B cell (primary cell): ENCODE measurements at regions not wholly inside any gene's neighbourhood (a gene's known extent, or its start where the extent isn't known, plus 50 kb on each side); places are given as distances from the start of the nearest gene placed in this dataset.

ENCODE experiments used
- ATAC-seq: fragments of 200-7000 bp; cut with Tn5 transposase; one replicate; pipeline ENCODE4 v1.10.0; 2021; ENCODE audit warnings: low read depth, mild to moderate bottlenecking, moderate number of reproducible peaks, moderate library complexity
- CTCF ChIA-PET: fragments of 350-600 bp; sonication (Branson Sonifier 250); formaldehyde crosslinking; loops from one replicate; lab custom pipeline; 2021; ENCODE audit warnings: antibody characterized with exemption, inconsistent platforms; lab: Charles Lee
- POLR2A ChIA-PET: fragments of 350-600 bp; sonication (Branson Sonifier 250); formaldehyde crosslinking; loops from one replicate; lab custom pipeline; 2021; ENCODE audit warnings: antibody characterized with exemption; lab: Charles Lee
- DNase-seq: peaks from one replicate; pipeline ENCODE4 v3.0.0; 2013
- H2AFZ ChIP-seq: 2 replicates; pipeline ENCODE4 v1.6.1; 2012; ENCODE audit warnings: mild to moderate bottlenecking, low read depth, low read length; ENCODE audit not compliant: insufficient read depth, poor library complexity, severe bottlenecking
- H3K27ac ChIP-seq, 2 donors: 1 replicate in 1 of 2; 2 replicates in 1 of 2; pipeline ENCODE4 v1.5.1; 2012 to 2013; ENCODE audit warnings: low read length in 2 of 2, mild to moderate bottlenecking in 2 of 2, moderate library complexity in 1 of 2
- H3K27me3 ChIP-seq, 4 experiments: fragments of 200-600 bp in 1 of 4; sonication (generic) in 1 of 4; replicated peaks in 1 of 4; 1 replicate in 2 of 4; 2 replicates in 2 of 4; pipeline versions ENCODE4 v1.6.1 to v1.7.0; 2013 to 2016; ENCODE audit warnings: low read length in 3 of 4, mild to moderate bottlenecking in 2 of 4, mixed read lengths in 1 of 4, moderate library complexity in 1 of 4; ENCODE audit not compliant: insufficient read depth in 4 of 4, control insufficient read depth in 3 of 4; ENCODE audit errors: control extremely low read depth in 1 of 4
- H3K36me3 ChIP-seq, 2 experiments: replicated peaks in 1 of 2; 1 replicate in 1 of 2; 2 replicates in 1 of 2; pipeline versions ENCODE4 v1.6.1 to v1.7.1; 2013; ENCODE audit warnings: low read length in 1 of 2; ENCODE audit not compliant: insufficient read depth in 2 of 2, control insufficient read depth in 1 of 2; ENCODE audit errors: control extremely low read depth in 1 of 2, extremely low read depth in 1 of 2
- H3K4me1 ChIP-seq, 2 donors: fragments of 200-600 bp in 1 of 2; sonication (generic) in 1 of 2; 1 replicate in 1 of 2; 2 replicates in 1 of 2; pipeline versions ENCODE4 v1.5.1 to v1.6.1; 2013 to 2017; ENCODE audit warnings: low read length in 2 of 2; ENCODE audit not compliant: control insufficient read depth in 2 of 2, insufficient read depth in 2 of 2
- H3K4me2 ChIP-seq: replicated peaks from 2 replicates; pipeline ENCODE3; 2012; ENCODE audit warnings: mild to moderate bottlenecking, low read depth, low read length; ENCODE audit not compliant: poor library complexity, severe bottlenecking
- H3K4me3 ChIP-seq, 5 experiments: fragments of 200-600 bp in 1 of 5; sonication (generic) in 1 of 5; 1 replicate in 3 of 5; 2 replicates in 2 of 5; pipeline versions ENCODE4 v1.5.1 to v1.7.0; 2011 to 2016; ENCODE audit warnings: low read length in 4 of 5, mild to moderate bottlenecking in 4 of 5, low read depth in 2 of 5, control low read depth in 1 of 5, moderate library complexity in 1 of 5; ENCODE audit not compliant: insufficient read depth in 1 of 5; ENCODE audit errors: control extremely low read depth in 1 of 5, extremely low read depth in 1 of 5
- H3K79me2 ChIP-seq: fragments of 200-600 bp; sonication (generic); one replicate; pipeline ENCODE4 v1.6.0; 2016; ENCODE audit warnings: low read length; ENCODE audit not compliant: control insufficient read depth, insufficient read depth
- H3K9ac ChIP-seq: fragments of 200-600 bp; sonication (generic); 2 replicates; pipeline ENCODE4 v1.6.1; 2017; ENCODE audit warnings: mild to moderate bottlenecking, low read length, moderate library complexity
- H3K9me3 ChIP-seq, 3 donors: one replicate each; pipeline versions ENCODE4 v1.6.1 to v1.7.1; 2013; ENCODE audit warnings: low read length in 2 of 3; ENCODE audit not compliant: control insufficient read depth in 2 of 3, insufficient read depth in 1 of 3; ENCODE audit errors: control extremely low read depth in 1 of 3
- H4K20me1 ChIP-seq: 2 replicates; pipeline ENCODE4 v1.6.0; 2012; ENCODE audit warnings: mild to moderate bottlenecking, low read length; ENCODE audit not compliant: insufficient read depth, control insufficient read depth, poor library complexity, severe bottlenecking
- H3K27ac Mint-ChIP-seq: one replicate; pipeline ENCODE4 v1.8.0; 2021; ENCODE audit warnings: mixed read lengths
- H3K27me3 Mint-ChIP-seq: one replicate; pipeline ENCODE4 v1.8.0; 2021; ENCODE audit warnings: mixed read lengths
- H3K4me1 Mint-ChIP-seq: one replicate; pipeline ENCODE4 v1.8.0; 2021; ENCODE audit warnings: mixed read lengths
- H3K4me3 Mint-ChIP-seq: one replicate; pipeline ENCODE4 v1.8.0; 2021; ENCODE audit warnings: mixed read lengths
- H3K9me3 Mint-ChIP-seq: one replicate; pipeline ENCODE4 v1.8.0; 2022; ENCODE audit warnings: mixed read lengths; ENCODE audit not compliant: insufficient read depth
- EZH2 ChIP-seq: IDR thresholded peaks from 2 replicates; pipeline ENCODE4 v1.6.1; 2012; ENCODE audit warnings: borderline replicate concordance, low read depth, mild to moderate bottlenecking, moderate library complexity, low read length; ENCODE audit not compliant: insufficient read depth, poor library complexity, severe bottlenecking
- WGBS: methylation state at CpG from one replicate; pipeline ENCODE4 v1.1.5; 2013; ENCODE audit warnings: missing lambda C conversion rate; ENCODE audit not compliant: insufficient coverage; 5-methylcytosine and 5-hydroxymethylcytosine counted together
- intact Hi-C: fragments of 100-400 bp; cut with micrococcal nuclease; formaldehyde crosslinking; loops from one replicate; pipeline ENCODE4 v1.10.0; 2022
- TF ChIP-seq, protein P1 (sequence below): fragments of 200-600 bp; IDR thresholded peaks from one replicate; pipeline ENCODE4 v1.8.0; 2022; ENCODE audit warnings: antibody characterized with exemption, mild to moderate bottlenecking

DNA sequence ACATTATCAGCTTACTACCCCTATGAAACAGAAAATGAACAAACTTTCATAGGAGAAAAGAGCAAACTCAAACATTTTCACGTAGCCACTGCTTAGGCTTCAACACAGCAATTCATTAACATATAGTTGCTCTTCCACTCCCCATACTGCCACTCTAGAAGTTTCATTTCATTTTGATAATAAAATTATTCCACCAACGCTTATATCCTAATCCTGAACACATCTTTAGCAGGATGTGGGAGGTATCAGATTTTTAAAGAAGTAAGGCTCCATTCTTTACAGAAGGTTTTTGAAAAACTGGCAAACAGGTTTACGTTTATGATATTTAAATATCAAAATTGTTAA is 77.5 kb upstream of the ANK3 start:
- Histone ChIP-seq H3K4me2 (no peak overlapping the region), H3K36me3 (no peaks in the 10 kb centered on the region), H3K4me3 (no peak overlapping the region), H3K4me1 (peaks cover 0 to 3% of the 10 kb centered on the region in 2 donors), H4K20me1 (no peaks in the 10 kb centered on the region), H3K9me3 (no peaks in the 10 kb centered on the region), H3K9ac (no peak overlapping the region), H3K27ac (no peak overlapping the region), H2AFZ (no peak overlapping the region), H3K79me2 (no peaks in the 10 kb centered on the region), H3K27me3 (no peaks in the 10 kb centered on the region)
- Mint-ChIP-seq H3K27ac (no peak overlapping the region), H3K27me3 (no peaks in the 10 kb centered on the region), H3K9me3 (no peaks in the 10 kb centered on the region), H3K4me1 (peaks cover 2% of the 10 kb centered on the region), H3K4me3 (no peak overlapping the region)
- ATAC-seq (no peak), DNase-seq (no peak)
- ChIA-PET POLR2A (no interaction called here), CTCF (no interaction called here)
- no peak for TF ChIP-seq EZH2
- TF ChIP-seq, protein P1, sequence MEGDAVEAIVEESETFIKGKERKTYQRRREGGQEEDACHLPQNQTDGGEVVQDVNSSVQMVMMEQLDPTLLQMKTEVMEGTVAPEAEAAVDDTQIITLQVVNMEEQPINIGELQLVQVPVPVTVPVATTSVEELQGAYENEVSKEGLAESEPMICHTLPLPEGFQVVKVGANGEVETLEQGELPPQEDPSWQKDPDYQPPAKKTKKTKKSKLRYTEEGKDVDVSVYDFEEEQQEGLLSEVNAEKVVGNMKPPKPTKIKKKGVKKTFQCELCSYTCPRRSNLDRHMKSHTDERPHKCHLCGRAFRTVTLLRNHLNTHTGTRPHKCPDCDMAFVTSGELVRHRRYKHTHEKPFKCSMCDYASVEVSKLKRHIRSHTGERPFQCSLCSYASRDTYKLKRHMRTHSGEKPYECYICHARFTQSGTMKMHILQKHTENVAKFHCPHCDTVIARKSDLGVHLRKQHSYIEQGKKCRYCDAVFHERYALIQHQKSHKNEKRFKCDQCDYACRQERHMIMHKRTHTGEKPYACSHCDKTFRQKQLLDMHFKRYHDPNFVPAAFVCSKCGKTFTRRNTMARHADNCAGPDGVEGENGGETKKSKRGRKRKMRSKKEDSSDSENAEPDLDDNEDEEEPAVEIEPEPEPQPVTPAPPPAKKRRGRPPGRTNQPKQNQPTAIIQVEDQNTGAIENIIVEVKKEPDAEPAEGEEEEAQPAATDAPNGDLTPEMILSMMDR = no peak
- WGBS = 60% methylated on average over 1 of the region's 3 CpGs
- intact Hi-C loops = no loop called here

DNA sequence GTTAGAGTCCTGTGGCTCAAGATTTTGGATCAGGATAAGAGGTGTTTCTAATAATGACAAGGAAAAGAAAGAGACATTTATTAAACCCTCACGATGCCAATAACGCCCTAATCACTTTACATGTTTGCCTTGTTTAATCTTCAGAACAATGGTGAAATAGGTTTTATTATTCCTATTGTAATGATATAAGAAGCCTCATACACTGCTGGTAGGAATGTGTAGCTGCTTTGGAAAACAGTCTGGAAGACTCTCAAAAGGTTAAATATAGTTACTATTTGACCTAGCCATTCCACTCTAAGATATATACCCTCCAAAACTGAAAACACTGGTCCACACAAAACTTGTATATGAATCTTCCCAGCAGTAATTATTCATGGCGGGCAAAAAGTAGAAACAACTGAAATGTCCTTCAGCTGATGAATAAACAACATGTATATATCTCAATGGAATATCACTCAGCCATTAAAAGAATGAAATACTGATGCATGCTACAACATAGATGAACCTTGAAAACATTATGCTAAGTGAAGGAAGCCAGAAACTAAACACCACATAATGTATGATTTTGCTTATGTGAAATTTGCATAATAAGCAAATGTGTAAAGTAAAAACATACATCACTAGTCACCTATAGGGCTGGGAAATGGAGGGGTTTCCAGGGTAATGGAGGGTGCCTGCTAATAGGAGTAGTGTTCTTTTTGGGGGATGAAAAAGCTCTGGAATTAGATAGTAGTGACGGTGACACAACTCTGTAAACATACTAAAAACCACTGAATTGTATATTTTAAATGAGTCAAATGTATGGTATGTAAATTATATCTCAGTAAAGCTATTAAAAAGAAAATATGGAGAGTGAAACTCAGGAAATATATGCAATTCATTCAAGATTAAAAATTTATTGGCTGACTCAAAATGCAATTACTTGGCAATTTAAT is 76.9 kb upstream of the ANK3 start:
- CTCF ChIA-PET = no interaction called here
- peaks cover 7% of the 10 kb centered on the region for H3K4me1 Mint-ChIP-seq
- whole genome bisulfite sequencing = no CpG with 5 or more reads among the region's 4 CpGs

More for the DNA sequence above, 76.9 kb upstream of the ANK3 start:
- no peak for TF ChIP-seq EZH2
- TF ChIP-seq, protein P1 = no peak
- Mint-ChIP-seq H3K9me3 (no peaks in the 10 kb centered on the region), H3K27me3 (no peaks in the 10 kb centered on the region), H3K4me3 (no peak overlapping the region), H3K27ac (no peak overlapping the region)
- Histone ChIP-seq H3K4me1 (peaks cover 0 to 8% of the 10 kb centered on the region in 2 donors), H3K27me3 (no peaks in the 10 kb centered on the region), H3K36me3 (no peaks in the 10 kb centered on the region), H3K9me3 (no peaks in the 10 kb centered on the region), H2AFZ (no peak overlapping the region), H3K4me2 (no peak overlapping the region), H4K20me1 (no peaks in the 10 kb centered on the region), H3K4me3 (no peak overlapping the region), H3K79me2 (no peaks in the 10 kb centered on the region), H3K27ac (no peak overlapping the region), H3K9ac (no peak overlapping the region)
- DNase-seq (no peak), ATAC-seq (no peak)
- intact Hi-C loops = no loop called here
- POLR2A ChIA-PET = no interaction called here
